ENCODE measurements at regions not wholly inside any gene's neighbourhood (a gene's known extent, or its start where the extent isn't known, plus 50 kb on each side); places are given as distances from the start of the nearest gene placed in this dataset.
"Not testable (repeated sequence)": the region's sequence is repeated elsewhere in the genome, so short reads cannot be mapped to it uniquely, and the experiment has no call there.

DNA sequence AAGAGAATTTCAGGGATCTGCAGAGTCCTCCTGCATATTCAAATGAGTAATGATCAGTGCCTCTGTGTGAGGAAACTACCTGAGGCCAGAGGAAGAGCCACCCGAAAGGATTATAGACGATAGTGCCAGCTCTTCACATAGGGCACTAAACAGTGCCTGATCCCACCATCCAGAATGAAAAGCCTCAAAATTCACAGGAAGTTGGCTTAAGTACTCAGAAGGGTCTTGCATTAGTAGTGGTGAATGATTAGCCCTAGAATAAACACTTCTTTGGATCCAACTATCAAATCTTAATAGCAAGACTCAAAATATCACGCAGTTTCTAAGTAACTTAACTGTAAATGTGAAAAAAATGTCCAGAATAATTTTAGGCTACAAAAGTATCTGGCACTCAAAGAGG lies 324.4 kb downstream of the ZNF674 start:
- no peak for DNase-seq

DNA sequence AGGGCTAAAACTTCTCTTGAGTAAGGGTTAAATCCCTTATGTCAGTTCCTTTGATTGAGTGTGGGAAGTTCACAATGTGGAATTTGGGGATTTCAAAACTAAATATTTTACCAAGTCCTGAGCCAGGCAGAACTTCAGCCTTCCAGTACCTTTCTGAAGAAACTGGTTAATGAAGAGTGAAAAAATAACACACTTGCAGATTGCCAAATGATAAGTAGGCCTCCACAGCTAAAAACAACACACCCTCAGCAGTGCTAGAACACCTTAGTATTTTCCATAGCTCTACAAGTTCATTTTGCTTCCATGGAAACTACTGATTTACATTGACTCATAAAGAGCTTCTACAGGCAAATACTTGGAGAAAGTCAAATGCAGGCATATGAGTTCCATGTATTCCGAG lies 326.8 kb downstream of the ZNF674 start:
- no peak for DNase-seq

- DNase-seq: no peak
Measured at GRCh38 chrX:46216406-46216805, 328.8 kb downstream of the ZNF674 start.

DNA sequence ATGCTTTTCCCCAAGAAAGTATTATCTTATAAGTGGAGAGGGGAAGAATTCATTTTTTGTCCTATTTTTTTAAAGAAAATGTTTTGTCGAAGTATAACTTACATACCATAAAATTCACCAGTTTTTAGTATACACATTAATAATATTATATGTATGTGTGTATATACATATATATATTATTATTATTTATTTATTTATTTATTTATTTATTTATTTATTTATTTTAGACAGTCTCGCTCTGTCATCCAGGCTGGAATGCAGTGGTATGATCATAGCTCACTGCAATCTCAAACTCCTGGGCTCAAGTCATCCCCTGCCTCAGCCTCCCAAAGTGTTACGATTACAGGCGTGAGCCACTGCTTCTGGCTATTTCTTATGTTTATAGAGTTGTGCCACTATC lies 334.1 kb downstream of the ZNF674 start:
- no peak for DNase-seq

DNA sequence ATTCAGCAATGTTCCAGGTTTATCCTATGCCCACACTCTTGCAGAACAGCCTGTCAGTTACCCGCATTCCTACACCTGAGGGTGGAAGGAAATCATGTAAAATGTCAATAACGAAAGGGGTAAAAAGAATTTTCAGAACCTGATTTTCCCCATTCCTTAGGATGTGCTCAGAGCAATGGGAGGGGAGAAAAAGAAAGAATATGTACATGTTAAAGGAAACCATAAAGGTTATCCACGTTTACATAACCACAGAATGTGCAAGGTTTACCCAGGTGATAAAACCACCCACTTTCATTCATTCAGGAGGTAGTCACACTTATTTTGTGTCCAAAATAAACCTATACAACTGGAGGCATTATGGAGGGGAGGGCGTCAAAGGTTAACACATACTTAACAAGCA lies 335.5 kb downstream of the ZNF674 start:
- DNase-seq: no peak

GRCh38 chrX:46209037-46209436 lies 336.2 kb downstream of the ZNF674 start:
- no peak for DNase-seq

- no peak for DNase-seq
Measured at GRCh38 chrX:46208225-46208854, 336.9 kb downstream of the ZNF674 start.

DNA sequence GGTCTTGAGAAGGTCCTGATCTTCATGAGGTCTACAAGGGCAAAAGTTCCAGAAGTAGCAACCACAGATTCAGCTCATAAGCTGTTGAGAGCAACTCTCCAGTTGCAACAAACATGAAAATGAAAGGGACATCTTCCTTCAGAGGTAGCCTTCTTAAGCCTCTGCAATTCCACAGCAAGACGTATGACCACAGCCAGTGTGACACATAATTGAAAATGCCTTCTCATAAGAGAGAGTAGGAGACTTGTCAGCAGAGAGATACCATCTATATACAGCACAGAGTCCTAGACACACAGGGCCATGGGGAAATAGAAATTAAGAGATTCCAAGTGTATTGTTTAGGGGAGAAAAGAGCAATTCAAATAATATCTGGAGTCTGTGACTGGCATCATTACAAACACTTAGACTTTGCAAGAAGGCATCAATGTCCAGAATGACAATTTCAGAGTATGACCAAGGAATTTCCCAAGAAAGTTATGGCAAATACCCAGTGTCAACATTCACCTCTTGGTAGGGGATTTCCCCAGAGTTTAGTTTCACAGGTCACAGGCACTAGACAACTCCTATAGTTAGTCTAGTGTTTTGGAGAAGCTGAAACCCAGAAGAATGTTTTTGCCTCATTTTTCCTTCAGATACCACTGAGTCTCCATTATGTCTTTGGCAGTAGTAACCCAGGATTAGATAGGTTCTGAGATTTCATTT lies 340.3 kb downstream of the ZNF674 start:
- no peak for DNase-seq

DNA sequence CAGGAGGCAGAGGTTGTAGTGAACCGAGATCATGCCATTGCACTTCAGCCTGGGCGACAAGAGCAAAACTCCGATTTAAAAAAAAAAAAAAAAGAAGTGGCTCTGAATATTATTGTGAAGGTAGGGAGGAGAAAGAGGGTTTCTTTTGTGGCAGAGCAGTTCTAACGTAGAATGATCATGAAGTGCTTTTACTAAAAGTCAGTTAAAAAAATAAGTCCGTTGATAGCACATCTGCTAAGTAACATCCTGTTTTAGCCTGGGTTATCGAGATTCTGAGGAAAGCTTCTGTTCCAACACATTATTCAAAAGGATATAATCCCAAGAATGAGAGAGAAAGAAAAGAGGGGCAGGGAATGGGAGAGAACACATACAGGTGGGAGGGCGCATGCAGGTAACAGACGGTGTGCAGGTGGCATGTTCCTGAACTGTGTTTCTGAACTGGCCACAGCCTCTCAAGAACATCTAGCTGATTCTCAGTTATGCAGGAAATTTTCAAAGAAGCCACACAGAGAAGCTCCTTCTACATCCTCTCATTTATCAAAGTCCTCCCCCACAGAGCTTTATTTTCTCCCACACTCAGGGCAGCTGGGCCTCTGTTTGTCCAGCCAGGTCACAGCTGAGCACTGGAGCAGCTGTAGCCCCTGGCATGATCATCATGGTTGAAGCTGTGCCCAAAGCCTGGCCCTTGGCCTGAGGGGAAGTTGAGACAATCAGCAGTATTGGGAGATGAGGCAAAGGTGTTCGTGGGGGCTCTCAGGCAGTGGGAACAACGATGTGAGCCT lies 342.3 kb downstream of the ZNF674 start:
- no peak for DNase-seq

DNA sequence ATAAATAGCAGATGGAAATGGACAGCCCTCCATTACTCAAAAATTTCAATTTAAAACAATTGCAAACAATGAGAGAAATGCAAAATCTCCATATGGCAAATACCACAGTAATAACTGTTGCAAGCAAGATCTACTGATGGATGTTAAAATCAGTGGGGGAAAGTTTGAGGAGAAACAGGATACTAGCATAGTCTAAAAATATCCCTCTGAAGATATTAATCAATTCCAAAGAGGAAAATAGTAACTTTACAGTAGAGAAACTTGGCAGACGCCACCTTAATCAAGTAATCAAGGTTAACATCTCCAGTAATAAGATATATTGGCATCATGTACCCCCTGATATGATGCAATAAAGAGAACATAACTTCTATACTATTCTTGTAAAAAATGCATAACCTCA lies 344.8 kb downstream of the ZNF674 start:
- DNase-seq: no peak

DNA sequence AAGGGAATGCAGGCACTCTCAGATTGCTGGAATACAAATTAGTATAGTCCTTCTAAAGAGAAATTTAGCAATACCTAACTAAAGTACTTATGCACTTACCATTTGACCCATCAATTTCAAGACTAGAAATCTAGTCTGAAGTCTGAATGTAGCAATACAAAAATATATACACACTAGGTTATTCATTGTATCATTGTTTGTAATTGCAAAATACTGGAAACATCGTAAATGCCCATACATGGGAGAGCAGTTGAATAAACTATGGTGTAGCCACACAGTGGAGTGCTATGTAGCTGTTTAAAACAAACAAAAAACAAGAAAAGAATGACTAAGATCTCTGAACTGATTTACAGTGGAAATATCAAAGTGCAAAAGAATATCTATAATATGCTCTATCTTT lies 346.4 kb downstream of the ZNF674 start:
- no peak for DNase-seq

DNA sequence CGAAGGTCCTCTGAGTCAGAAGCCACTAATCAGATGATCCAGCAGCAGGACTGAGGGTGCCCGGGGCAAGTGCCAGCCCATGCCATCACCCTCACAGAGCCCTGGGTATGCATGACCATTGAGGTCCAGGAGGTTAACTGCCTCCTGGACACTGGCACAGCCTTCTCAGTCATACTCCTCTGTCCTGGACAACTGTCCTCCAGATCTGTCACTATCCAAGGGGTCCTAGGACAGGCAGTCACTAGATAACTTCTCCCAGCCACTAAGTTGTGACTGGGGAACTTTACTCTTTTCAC lies 358.5 kb downstream of the ZNF674 start:
- DNase-seq: not testable (repeated sequence)

GRCh38 chrX:46185923-46186810 lies 359.1 kb downstream of the ZNF674 start:
- DNase-seq: no peak

GRCh38 chrX:46184749-46185148 lies 360.5 kb downstream of the ZNF674 start:
- DNase-seq: no peak

- peak; percentile 49 to 62 for DNase-seq
Measured at GRCh38 chrX:46180258-46180687, 364.9 kb downstream of the ZNF674 start.

DNA sequence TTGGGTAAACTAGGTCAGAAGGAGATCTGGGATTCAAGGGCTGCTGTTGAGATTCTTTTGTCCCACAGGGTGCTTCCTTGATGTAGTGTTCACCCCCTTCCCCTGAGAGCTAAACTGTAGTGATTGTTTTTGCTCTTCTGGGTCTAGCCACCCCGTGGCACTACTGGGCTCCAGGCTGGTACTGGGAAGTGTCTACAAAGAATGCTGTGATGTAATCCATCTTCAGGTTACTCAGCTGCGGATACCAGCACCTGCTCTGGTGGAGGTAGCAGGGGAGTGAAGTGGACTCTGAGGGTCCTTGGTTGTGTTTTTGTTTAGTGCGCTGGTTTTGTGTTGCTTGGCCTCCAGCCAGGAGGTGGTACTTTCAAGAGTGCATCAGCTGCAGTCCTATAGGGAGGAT lies 365.5 kb downstream of the ZNF674 start:
- DNase-seq: no peak

GRCh38 chrX:46178763-46179162 lies 366.5 kb downstream of the ZNF674 start:
- DNase-seq: no peak

- DNase-seq: no peak
Measured at GRCh38 chrX:46173159-46173558, 372.1 kb downstream of the ZNF674 start.

DNA sequence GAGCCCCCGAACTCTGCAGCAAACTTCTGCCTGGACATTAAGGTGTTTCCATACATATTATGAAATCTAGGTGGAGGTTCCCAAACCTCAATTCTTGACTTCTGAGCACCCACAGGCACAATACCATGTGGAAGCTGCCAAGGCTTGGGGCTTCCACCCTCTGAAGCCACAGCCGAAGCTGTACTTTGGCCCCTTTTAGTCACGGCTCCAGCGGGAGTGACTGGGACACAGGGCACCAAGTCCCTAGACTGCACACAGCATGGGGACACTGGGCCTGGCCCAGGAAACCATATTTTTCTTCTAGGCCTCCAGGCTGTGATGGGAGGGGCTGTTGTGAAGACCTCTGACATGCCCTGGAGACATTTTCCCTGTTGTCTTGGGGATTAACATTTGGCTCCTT lies 373.8 kb downstream of the ZNF674 start:
- DNase-seq: not testable (repeated sequence)

DNA sequence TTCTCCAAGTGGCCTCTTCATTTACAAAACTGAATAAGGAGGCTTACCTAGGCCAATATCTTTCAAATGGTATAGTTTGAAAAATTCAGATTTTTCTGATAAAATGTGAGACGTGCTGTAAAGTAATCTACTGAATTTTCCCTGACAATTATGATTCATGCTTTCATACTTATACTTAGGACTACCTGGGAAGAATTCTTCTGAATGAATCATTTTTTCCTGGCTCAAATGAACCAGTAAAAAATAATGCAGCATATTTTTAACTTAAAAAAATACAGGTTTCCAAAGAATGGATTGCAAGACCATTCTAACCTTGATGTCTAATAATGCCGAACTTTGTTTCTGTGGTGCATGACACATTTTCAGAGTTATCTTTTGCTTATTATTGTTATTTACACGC lies 375.4 kb downstream of the ZNF674 start:
- no peak for DNase-seq

- DNase-seq: no peak
Measured at GRCh38 chrX:46168254-46168653, 377.0 kb downstream of the ZNF674 start.

DNA sequence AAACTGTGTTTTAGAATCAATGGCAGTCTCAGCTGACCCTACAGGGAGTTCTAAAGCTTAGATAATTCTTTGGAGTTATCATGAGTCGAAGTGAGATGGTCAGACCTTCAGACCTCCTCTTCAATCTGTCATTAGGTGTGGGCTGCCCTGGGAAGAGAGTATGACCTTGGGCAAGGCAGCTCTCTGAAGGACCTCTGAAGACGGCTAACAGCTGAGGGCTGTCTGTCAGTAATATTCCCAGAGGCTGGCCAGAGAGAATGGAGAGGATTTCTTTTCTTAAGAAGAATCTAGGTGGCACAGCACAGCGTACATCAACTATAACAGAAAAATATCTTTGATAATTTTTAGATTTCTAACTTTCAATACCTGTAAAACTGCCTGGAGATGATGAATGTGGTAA lies 379.4 kb downstream of the ZNF674 start:
- DNase-seq: no peak

GRCh38 chrX:46165411-46165810 lies 379.8 kb downstream of the ZNF674 start:
- DNase-seq: no peak
